Tibial nerve (tissue), 3 donors: ENCODE measurements at regions not wholly inside any gene's neighbourhood (a gene's known extent, or its start where the extent isn't known, plus 50 kb on each side); places are given as distances from the start of the nearest gene placed in this dataset.

Source experiments
- CTCF ChIP-seq, 5 experiments: fragments of 200-600 bp in 3 of 5; fragments of 450-650 bp in 2 of 5; sonication (generic) in 3 of 5; IDR thresholded peaks; one replicate each; pipeline ENCODE4 v1.5.1; 2016 to 2019; ENCODE audit warnings: antibody characterized with exemption in 5 of 5, mild to moderate bottlenecking in 3 of 5, moderate library complexity in 2 of 5
- POLR2A ChIP-seq, 2 donors: fragments of 450-650 bp; IDR thresholded peaks; one replicate each; pipeline ENCODE4 v1.6.1; 2017; ENCODE audit warnings: antibody characterized with exemption in 2 of 2, mild to moderate bottlenecking in 2 of 2, moderate library complexity in 2 of 2

- no peak for TF ChIP-seq POLR2A (IDR thresholded peaks at IDR 0.05)
- TF ChIP-seq CTCF (IDR thresholded peaks at IDR 0.05), result no peak
Measured at GRCh38 chr5:7978114-7978513, 109.2 kb downstream of the MTRR start.
